NCI-H748 (cell line): ENCODE measurements at regions not wholly inside any gene's neighbourhood (a gene's known extent, or its start where the extent isn't known, plus 50 kb on each side); places are given as distances from the start of the nearest gene placed in this dataset.
A peak's percentile ranks its signal among the peaks of the same experiment; 100 is the strongest.
"Not testable (repeated sequence)": the region's sequence is repeated elsewhere in the genome, so short reads cannot be mapped to it uniquely, and the experiment has no call there.

Experiments used
- DNase-seq: peaks from one replicate; lab custom pipeline; 2025; ENCODE audit not compliant: unreplicated experiment; lab: John Stamatoyannopoulos, UW

DNA sequence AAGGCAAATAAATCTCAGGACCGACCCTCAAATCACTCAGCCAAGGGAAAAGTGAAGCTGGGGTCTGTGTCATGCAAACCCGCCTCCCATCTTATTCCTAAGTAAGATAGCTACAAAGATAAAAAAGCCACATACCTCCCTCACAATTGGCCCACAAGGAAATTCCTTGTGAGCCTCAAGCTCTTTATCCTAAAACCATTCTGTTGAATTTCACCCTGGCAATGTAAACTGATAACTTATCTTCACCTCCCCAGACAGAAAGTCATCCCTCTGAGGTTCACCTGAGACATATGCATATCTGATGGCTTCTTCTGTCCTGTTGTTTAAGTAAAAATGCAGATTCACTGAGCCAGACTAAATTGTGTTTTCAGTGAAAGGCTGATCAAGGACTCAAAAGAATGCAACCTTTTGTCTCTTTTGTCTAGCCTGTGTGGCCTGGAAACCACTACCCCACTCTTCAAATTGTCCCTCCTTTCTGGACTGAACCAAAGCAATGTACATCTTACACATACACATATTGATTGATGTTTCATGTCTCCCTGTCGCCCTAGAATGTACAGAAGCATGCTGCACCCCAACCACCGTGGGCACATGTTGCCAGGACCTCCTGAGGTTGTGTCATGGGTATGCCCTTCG lies 91.3 kb downstream of the MFAP3L start:
- DNase-seq: no peak

DNA sequence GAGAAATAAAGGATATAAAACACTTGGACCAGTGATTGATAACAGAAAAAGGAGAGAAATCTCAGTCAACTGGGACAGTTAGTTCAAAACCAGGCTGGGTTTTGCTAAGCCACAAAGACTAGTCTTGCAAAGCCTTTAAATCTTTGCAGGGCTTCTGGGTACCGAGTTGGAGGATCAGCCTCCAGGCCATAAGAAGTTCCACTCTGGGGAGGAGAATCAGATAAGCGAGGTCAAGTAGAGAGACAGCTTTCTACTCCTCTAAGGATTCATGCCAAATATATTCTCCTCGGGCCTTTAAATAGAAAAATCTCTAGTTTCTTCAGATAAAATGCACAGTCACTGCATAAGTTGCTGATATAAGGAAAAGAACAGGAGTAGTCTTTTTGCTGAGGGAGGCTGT lies 92.7 kb downstream of the MFAP3L start:
- no peak for DNase-seq

DNA sequence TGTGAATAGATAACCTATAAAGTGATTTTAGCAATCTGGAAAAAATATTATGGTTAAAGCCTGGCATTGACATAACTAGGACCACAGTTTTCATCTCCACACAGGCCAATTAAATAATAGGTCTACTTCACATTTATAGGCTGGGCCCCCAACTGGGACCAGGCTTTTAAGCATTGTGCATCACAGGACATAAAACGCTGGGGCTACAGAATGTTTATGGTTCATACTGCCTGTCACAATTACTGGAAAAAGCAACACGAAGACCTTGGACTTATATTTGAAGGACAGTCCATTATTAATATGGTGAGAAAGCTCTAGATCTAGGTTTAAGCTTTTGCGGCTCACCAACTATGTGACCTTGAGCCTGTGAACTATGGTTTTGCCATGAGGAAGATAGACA lies 94.2 kb downstream of the MFAP3L start:
- peak; percentile 24 for DNase-seq

DNA sequence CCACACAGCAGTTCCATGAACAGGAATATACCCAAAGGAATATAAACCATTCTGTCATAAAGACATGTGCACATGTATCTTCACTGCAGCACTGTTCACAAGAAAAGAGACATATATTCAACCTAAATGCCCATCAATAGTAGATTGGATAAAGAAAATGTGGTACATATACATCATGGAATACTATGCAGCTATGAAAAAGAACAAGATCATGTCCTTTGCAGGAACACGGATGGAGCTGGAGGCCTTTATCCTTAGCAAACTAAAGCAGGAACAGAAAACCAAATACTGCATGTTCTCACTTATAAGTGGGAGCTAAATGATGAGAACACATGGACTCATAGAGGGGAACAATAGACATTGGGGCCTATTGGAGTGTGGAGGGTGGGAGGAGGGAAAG lies 95.4 kb downstream of the MFAP3L start:
- not testable (repeated sequence) for DNase-seq

DNA sequence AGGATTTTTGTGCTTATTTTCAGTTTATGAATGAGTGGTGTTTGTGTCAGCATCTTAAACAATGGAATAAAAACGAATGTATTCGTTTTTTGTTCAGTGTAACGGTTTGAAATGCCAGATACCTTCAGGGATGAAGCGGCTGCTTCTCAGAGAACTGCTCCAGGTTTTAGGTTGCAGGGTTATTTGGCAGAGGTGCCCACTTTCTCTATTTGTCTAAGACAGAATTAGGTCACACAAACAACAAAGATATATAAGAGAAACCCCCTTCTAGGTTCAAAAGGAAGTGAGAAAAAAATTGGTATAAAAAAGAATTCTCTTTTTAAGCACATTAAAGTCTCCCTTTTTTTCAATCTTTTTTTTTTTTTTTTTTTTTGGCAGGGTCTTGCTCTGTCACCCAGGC lies 98.9 kb downstream of the MFAP3L start:
- DNase-seq: no peak

DNA sequence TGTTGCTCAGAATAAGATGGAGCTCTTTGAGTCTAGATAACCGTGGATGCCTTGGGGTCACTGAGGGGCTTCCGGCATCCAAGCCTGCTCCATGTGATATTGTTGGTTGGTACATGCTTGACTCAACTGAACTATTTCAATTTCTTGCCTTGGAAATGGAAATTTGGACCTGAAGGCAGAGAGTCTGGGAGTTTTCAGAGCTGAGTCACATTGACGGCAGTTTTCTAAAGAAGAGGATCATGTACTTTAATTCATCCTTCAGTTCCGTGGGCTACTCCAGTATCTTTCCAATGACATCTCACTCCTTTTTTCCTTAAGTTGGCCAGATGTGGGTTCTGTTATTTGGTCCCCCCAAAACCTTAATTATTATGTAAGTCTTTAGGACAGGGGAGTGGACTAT lies 100.5 kb downstream of the MFAP3L start:
- no peak for DNase-seq

DNA sequence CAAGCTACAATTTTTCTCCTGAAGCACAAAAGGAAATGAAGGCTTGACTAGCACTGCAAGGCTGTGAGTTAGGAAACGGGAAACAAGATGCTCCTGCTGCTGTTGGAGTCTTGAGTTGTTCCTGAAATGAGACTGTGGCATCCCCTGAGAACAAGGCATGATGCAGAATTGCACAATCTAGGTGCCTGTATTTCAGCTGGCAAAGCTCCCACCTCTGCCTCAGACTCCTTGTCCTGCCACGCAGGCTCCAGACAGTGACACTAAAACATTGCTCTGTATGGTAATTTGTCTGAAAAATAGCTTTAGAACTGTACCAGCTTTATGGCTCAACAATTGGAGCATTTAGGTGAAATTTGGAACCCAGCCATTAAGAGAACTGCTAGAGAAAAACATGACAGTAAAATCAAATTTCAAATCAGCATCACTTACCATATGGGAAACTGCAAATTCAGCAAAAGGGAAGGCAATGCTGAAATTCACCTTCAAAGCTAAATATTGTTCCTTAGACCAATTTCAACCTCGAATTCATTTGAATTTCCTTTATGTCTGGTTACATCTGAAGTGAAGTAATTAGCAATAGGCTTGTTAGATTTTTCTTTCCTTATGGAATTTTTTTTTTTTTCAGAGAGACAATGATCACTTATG lies 103.4 kb downstream of the MFAP3L start:
- DNase-seq: no peak

DNA sequence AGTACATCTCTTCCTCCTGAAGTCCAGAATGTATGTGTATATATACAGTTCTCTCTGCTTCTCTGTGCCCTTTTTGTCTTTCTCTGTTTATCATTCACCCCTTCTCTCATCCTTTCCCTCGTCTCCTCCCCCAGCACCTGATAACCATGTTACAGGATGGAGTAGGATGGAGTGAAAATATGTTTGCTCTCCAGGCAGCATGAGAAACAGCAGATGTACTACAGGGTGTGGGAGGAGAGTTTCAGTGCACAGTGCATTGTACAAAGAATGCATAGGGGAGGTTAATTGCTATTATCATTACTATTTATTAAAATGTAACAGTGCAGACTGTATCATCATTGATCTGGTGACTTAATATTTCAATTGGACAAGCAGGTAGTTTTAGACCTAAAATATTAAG lies 104.5 kb downstream of the MFAP3L start:
- no peak for DNase-seq

DNA sequence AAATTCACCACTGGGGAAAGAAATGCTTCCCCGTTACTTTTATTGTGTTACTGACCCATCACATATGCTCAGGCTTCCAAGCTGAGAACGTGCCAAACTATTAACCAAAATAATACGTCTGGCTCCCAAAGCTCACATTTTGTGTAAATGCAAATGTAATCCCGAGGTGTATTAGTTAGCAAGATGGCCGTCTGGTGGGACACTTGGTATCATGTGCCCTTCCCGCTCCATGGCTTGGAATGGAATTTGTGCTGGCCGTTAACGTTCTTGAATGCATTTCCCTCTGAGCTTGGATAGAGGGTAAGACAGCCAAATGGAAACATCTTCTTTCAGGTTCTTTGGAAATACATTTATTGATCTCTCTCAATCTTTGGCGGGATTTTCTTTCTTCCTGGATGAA lies 105.0 kb downstream of the MFAP3L start:
- no peak for DNase-seq

DNA sequence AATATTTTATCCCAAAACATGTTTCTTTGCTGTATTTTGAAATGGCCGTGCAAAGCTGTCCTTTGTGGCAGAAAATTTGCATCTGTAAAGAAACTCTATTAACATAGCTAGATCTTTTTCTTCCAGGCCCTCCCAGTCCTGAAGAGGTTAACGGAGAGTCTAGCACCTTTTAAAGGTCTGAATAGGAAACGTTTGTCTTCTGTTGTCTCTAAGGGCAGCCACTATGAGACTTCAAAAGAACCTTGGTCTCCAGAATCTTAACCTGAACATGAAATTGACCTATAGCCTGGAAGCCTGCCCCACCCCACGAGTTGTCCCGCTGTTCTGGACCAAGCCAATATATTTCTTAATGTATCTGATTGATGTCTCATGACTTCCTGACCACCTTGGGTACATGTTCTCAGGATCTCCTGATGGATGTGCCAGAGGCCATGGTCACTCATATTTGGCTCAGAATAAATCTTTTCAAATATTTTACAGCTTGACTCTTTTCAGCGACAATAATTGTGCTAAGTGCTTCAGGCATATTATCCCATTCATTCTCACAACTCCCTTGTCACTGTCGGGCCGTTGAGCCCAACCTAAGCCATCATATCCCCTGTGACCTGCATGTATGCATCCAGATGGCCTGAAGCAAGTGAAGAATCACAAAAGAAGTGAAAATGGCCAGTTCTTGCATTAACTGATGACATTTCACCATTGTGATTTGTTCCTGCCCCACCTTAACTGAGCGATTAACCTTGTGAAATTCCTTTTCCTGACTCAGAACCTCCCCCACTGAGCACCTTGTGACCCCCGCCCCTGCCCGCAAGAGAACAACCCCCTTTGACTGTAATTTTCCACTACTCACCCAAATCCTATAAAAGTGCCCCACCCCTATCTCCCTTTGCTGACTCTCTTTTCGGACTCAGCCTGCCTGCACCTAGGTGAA lies 106.7 kb downstream of the MFAP3L start:
- DNase-seq: not testable (repeated sequence)

DNA sequence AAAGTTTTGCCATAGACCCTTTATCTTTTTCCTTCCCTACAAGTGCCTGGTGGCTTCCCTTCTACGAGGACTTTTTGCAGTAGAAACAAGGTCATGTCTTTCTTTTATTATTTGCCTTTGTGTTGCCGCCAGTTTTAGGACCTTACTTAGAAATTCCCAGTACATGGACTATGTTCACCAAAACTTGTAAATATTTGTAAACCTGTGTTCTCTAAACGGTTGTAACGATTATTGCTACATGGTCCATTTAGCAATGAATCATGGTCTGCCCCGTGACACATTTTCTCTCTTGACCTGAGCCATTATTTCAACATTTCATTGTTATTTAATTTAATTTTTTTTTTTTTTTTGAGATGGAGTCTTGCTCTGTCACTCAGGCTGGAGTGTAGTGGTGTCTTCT lies 110.7 kb downstream of the MFAP3L start:
- no peak for DNase-seq

DNA sequence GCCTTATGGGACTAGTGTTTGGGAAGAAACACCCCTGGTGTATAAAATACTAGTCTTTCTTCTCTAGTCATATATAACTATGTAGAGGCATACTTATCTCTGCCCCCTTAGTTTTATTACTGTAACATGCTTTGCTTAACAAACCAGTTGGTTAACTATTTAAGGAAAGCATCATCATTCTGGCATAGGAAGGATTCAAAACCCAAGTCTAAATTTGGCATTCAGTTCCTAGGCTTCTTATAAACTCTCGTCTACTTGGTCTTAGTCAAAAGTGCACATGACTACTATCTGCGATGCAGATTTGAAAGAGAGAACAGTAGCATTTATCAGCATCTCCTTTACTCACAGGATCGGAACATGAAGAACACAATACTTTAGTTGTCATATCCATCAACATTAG lies 111.3 kb downstream of the MFAP3L start:
- DNase-seq: no peak

DNA sequence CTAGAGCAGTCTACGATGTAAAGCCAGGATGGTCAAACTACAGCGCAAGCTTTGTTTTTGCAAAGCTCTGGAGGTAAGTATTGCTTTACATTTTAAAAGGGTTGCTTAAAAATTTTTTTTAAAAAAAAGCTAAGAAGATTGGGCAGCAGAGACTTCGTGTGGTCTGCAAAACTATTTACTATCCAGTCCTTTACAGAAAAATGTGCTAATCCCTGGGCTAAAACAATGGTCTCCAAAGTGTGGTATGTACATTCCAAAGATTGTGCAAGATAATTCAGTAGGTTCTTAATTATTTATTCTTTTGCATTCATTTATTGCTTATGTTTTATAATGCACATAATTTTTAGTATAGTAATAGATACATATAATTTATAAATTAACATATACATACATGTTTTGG lies 113.2 kb downstream of the MFAP3L start:
- DNase-seq: no peak

DNA sequence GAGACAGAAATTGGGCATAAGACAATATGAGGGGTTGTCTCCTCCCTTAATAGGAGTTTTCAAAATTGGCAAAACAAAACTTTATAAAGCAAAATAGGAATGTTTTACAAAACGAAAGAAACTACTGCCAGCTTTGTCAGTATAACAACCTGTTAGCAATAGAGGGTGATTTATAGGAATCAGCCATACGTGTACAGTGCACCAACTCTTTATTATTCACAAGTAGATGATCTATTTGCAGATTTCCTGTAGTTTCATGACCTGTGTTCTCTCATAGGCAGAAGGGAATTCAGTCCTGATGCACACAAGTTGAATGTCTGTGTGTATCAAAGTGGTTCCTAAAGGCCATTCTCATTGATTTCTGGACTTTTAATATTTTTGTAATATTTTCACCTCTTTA lies 116.3 kb downstream of the MFAP3L start:
- DNase-seq: no peak

DNA sequence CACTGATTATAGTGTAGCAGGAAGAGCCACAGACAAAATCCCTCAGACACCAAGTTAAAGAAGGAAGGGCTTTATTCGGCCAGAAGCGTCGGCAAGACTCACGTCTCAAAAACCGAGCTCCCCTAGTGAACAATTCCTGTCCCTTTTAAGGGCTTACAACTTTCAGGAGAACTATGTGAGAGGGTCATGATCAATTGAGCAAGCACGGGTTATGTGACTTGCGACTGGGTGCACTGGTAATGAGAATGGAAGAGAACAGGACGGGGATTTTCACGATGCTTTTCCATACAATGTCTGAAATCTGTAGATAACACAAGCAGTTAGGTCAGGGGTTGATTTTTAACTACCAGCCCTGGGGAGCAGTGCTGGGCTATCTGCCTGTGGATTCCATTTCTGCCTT lies 116.7 kb downstream of the MFAP3L start:
- no peak for DNase-seq

DNA sequence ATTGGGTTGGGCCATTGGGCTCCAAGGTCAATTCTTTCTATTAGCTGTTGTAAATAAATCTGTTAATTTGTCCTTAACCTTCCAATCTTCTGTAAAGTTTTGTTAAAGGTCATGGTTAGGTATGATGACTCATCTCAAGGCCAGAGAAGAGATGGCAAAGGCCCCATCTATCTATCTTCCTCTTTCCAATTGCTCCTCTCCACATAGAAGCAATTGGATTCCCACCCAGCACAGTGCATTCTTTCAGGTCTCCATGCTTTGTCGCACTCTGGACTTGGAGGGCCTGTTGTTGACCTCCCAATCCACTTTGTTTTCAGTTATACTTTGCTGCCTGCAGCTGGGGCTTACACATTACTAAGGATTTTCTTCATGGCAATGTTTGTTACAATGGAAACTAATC lies 118.5 kb downstream of the MFAP3L start:
- no peak for DNase-seq

DNA sequence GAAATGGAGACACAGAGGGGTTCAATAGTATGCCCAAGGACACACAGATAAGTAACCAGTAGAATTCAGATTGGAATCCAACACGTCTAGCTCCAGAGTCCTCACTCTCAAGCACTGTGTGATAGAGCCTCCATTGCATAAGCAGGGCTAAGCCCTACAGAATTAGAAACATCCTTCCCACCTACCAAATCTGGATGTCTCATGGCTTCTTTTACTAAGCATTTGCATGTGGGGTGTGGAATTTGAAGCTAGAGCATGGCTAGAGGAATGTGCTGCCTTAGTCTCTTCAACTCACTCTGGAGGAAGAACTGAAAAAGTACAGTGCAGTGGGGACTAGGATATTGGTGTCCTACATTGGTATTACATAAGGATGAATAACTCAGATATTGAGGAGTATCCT lies 119.4 kb downstream of the MFAP3L start:
- no peak for DNase-seq

DNA sequence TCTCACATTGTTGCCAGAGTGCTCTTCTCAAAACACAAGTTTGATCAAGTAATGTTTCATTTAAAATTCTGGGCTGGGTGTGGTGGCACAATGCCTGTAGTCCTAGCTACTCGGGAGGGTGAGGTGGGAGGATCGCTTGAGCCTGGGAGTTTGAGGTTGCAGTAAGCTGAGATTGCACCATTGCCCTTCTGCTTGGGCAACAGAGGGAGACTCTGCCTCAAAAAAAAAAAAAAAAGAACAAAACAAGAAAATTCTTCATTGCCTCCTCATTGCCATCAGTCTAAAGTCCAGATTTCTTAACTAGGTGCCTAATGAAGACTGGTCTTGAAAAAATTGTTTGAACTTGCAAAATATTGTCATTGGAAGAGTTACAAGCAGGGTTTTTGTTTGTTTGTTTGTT lies 120.1 kb downstream of the MFAP3L start:
- DNase-seq: no peak

DNA sequence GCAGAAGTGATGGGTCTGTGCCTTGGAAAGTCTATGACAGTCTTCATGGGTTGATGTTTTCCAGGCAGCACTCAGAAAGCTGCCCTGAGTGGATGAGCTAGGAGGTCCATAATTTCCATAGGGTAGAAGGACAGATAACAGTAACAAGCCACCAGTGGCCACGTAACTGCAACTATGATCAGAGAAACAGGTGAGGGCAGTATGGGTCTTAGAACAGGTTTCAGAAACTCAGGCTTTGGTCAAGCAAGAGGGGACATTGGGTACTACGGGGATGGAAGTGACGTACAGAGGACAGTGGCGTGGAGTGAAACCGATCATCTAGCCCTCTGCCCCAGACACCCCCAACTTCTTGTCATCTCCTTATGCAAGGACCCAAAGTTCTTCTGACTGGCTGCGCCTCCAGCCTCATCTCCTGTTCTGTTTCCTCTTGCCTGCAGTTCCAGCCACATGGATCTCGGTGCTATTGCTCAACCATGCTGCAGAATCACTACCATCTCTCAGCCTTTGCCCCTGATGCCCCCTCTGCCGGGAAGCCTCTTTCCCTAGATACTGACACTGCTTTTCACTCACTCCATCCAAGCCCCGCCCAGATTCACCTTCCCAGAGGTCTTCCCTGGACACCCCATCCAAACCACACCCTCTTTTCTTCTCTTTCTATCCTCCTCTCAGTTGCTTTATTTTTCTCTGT lies 123.4 kb downstream of the MFAP3L start:
- DNase-seq: no peak

DNA sequence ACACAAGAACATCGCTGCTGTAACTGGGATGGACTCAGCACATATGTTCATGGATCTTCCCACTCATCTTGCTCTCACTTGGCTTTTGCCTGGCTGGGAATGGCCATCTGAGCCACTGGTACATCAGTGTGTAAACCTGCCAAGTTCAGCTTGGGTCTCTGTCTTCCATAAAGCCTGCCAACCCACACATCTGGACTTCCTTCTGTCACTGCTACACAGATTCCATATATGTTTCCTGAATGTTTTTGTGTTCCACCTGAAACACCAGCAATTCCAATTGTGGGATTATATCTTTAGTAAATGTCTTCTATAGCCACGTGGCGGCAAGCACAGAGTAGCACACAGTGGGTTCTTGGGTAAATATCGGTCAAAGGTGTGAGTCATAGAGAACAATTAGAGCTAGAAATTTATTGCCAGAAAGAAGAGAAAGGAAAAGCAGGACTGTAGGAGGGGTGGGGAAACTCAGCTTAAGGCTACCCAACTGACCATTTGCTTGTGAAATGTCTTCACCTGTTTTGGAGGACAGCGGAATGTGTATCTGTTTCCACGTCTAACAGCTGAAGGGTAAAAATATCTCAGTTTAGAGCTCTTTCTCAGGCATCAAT lies 125.9 kb downstream of the MFAP3L start:
- DNase-seq: no peak

DNA sequence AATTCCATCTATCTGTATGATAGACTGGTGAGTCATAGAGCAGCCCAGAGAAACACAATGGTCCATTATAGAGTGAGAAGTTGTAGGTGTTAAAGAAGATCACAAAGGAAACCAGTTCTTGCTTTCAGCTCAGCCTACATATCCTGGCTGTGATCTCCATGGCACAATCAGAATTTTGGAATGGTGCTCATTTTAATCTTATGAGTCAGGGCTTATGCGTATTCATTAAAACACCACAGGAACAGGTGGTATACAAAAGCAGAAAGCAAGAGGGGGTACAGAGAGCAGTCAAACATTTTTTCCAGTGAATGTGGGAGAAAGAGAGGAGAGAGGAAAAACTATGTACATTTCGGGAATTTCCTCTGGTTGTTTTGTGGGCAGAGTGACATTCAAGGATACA lies 126.9 kb downstream of the MFAP3L start:
- DNase-seq: no peak
